GM19043 (cell line): ENCODE measurements at regions not wholly inside any gene's neighbourhood (a gene's known extent, or its start where the extent isn't known, plus 50 kb on each side); places are given as distances from the start of the nearest gene placed in this dataset.

Source experiments
- ATAC-seq: cut with Tn5 transposase; IDR thresholded peaks from one replicate; pipeline ENCODE4 v1.9.1; 2021; ENCODE audit warnings: low read depth; ENCODE audit not compliant: unreplicated experiment

- ATAC-seq, result no peak
Measured at GRCh38 chr1:83775977-83776603, 222.8 kb downstream of the TTLL7 start.

GRCh38 chr1:83773059-83773458, 225.9 kb downstream of the TTLL7 start:
- ATAC-seq, result no peak

- ATAC-seq, result no peak
Measured at GRCh38 chr1:83770319-83770661, 228.6 kb downstream of the TTLL7 start.

- no peak for ATAC-seq
Measured at GRCh38 chr1:83769594-83770318, 229.2 kb downstream of the TTLL7 start.

GRCh38 chr1:83769072-83769471, 229.9 kb downstream of the TTLL7 start:
- ATAC-seq, result no peak

GRCh38 chr1:83766241-83766691, 232.7 kb downstream of the TTLL7 start:
- no peak for ATAC-seq

GRCh38 chr1:83765125-83765524, 233.8 kb downstream of the TTLL7 start:
- ATAC-seq, result no peak

- ATAC-seq, result no peak
Measured at GRCh38 chr1:83764209-83764608, 234.7 kb downstream of the TTLL7 start.

- no peak for ATAC-seq
Measured at GRCh38 chr1:83763361-83764095, 235.4 kb downstream of the TTLL7 start.

- no peak for ATAC-seq
Measured at GRCh38 chr1:83762416-83762815, 236.5 kb downstream of the TTLL7 start.

GRCh38 chr1:83762039-83762365, 236.9 kb downstream of the TTLL7 start:
- ATAC-seq, result no peak

GRCh38 chr1:83761167-83762038, 237.5 kb downstream of the TTLL7 start:
- peak; percentile 100 for ATAC-seq

- peak; percentile 17 for ATAC-seq
Measured at GRCh38 chr1:83760226-83761021, 238.5 kb downstream of the TTLL7 start.

GRCh38 chr1:83756984-83757717, 241.8 kb downstream of the TTLL7 start:
- no peak for ATAC-seq

GRCh38 chr1:83751602-83752001, 247.3 kb downstream of the TTLL7 start:
- ATAC-seq, result no peak

- ATAC-seq, result no peak
Measured at GRCh38 chr1:83750201-83750600, 248.7 kb downstream of the TTLL7 start.

GRCh38 chr1:83747853-83748482, 251.0 kb downstream of the TTLL7 start:
- no peak for ATAC-seq

GRCh38 chr1:83746234-83746633, 252.7 kb downstream of the TTLL7 start:
- ATAC-seq, result peak; percentile 71

- ATAC-seq, result no peak
Measured at GRCh38 chr1:83742446-83742845, 256.5 kb downstream of the TTLL7 start.
